ENCODE measurements at regions not wholly inside any gene's neighbourhood (a gene's known extent, or its start where the extent isn't known, plus 50 kb on each side); places are given as distances from the start of the nearest gene placed in this dataset.

DNA sequence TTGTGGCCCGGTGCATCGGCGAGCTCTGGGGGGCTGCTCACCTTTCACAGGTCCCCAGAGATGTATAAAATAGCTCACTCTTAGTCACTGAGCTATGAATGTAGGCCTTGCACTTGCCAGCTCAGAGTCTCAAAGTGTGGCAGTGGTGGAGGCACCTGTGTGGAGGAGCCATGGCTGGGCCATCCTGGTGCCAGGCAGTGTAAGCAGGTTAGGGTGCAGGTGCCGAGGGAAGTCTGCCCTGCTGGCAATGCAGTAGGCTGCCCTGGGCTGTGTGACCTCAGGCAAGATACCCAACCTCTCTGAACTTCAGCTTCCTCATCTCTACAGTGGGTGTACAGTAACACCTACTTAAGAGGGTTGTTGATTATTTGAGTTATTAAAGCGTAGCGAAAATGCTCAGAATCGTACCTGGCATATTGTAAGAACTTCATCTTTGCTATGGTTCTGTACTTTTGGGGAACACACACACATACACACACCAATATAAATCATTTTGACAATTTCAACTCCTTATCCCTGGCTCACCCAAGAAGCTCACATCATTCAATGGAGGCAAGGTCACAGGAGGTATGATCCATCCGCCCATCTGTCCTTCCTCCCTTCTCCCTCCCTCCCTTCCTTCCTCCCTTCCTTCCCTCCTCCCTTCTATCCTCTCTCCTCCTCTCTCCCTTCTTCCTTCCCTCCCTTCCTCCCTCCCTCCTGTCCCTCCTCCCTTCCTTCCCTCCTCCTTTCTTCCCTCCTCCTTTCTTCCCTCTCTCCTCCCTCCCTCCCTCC lies 66.8 kb upstream of the STX16 start:
- POLR2A ChIA-PET: no interaction called here
- no peak overlapping the region for H3K4me2 ChIP-seq (replicated peaks; ENCODE audit: low read depth, low read length, poor library complexity, severe bottlenecking)
- H3K9me3 ChIP-seq (ENCODE audit: control extremely low read depth in 1 of 3, control insufficient read depth in 2 of 3, insufficient read depth in 1 of 3, low read length in 2 of 3): peaks cover 0 to 43% (median 4%) of the 10 kb centered on the region in 3 donors
- Mint-ChIP-seq H3K27me3 (peaks cover 39% of the 10 kb centered on the region), H3K27ac (no peak overlapping the region), H3K4me1 (no peaks in the 10 kb centered on the region), H3K4me3 (no peak overlapping the region), H3K9me3 (ENCODE audit: insufficient read depth) (no peaks in the 10 kb centered on the region)
- H3K36me3 ChIP-seq (replicated peaks in 1 of 2; ENCODE audit: control extremely low read depth in 1 of 2, control insufficient read depth in 1 of 2, extremely low read depth in 1 of 2, insufficient read depth in 2 of 2, low read length in 1 of 2): no peaks in the 10 kb centered on the region
- H3K9ac ChIP-seq (ENCODE audit: low read length): no peak overlapping the region
- ATAC-seq (ENCODE audit: low read depth): no peak
- H3K27me3 ChIP-seq (replicated peaks in 1 of 4; ENCODE audit: control extremely low read depth in 1 of 4, control insufficient read depth in 3 of 4, insufficient read depth in 4 of 4, low read length in 3 of 4): peaks cover 0 to 16% (median 1%) of the 10 kb centered on the region in 4 experiments
- intact Hi-C loops (cut with micrococcal nuclease): no loop called here
- CTCF ChIA-PET: no interaction called here
- no peak overlapping the region for H3K4me3 ChIP-seq (ENCODE audit: control extremely low read depth in 1 of 5, extremely low read depth in 1 of 5, insufficient read depth in 1 of 5, low read depth in 2 of 5, low read length in 4 of 5)
- WGBS (ENCODE audit: insufficient coverage): 71% methylated on average over 4 of the region's 8 CpGs
- no peaks in the 10 kb centered on the region for H3K79me2 ChIP-seq (ENCODE audit: control insufficient read depth, insufficient read depth, low read length)
- TF ChIP-seq EZH2 (IDR thresholded peaks at IDR 0.05; ENCODE audit: borderline replicate concordance, insufficient read depth, low read depth, low read length, poor library complexity, severe bottlenecking): no peak
- TF ChIP-seq, protein P1, sequence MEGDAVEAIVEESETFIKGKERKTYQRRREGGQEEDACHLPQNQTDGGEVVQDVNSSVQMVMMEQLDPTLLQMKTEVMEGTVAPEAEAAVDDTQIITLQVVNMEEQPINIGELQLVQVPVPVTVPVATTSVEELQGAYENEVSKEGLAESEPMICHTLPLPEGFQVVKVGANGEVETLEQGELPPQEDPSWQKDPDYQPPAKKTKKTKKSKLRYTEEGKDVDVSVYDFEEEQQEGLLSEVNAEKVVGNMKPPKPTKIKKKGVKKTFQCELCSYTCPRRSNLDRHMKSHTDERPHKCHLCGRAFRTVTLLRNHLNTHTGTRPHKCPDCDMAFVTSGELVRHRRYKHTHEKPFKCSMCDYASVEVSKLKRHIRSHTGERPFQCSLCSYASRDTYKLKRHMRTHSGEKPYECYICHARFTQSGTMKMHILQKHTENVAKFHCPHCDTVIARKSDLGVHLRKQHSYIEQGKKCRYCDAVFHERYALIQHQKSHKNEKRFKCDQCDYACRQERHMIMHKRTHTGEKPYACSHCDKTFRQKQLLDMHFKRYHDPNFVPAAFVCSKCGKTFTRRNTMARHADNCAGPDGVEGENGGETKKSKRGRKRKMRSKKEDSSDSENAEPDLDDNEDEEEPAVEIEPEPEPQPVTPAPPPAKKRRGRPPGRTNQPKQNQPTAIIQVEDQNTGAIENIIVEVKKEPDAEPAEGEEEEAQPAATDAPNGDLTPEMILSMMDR (IDR thresholded peaks at IDR 0.05): no peak
- no peak overlapping the region for H2AFZ ChIP-seq (ENCODE audit: insufficient read depth, low read depth, low read length, poor library complexity, severe bottlenecking)
- H3K4me1 ChIP-seq (ENCODE audit: control insufficient read depth in 2 of 2, insufficient read depth in 2 of 2, low read length in 2 of 2): no peaks in the 10 kb centered on the region
- no peaks in the 10 kb centered on the region for H4K20me1 ChIP-seq (ENCODE audit: control insufficient read depth, insufficient read depth, low read length, poor library complexity, severe bottlenecking)
- no peak overlapping the region for H3K27ac ChIP-seq (ENCODE audit: low read length in 2 of 2)
- DNase-seq: no peak

DNA sequence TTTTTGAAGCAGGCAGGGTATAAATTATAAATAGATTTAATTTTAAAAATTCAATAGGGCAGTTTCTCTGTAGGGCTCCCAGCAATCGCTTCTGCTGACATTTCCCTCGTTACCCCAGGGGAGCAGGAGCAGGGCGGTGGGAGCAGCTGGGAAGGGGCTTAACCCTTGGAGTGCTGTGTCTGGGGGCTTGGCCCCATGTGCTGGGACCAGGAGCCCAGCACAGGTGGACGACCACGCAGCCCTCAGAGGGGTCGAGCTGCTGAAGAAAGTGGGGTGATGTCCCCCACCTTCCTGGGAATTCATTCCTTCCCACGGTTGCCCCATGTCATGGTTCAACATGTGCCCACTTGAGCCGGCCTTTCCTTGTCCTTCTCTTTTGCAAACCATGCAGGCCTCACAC lies 67.5 kb upstream of the STX16 start:
- peaks cover 0 to 47% (median 4%) of the 10 kb centered on the region in 3 donors for H3K9me3 ChIP-seq (ENCODE audit: control extremely low read depth in 1 of 3, control insufficient read depth in 2 of 3, insufficient read depth in 1 of 3, low read length in 2 of 3)
- H3K9ac ChIP-seq (ENCODE audit: low read length): no peak overlapping the region
- DNase-seq (no peak), ATAC-seq (ENCODE audit: low read depth) (no peak)
- Mint-ChIP-seq H3K27me3 (peaks cover 36% of the 10 kb centered on the region), H3K4me3 (no peak overlapping the region), H3K27ac (no peak overlapping the region), H3K9me3 (ENCODE audit: insufficient read depth) (no peaks in the 10 kb centered on the region), H3K4me1 (no peaks in the 10 kb centered on the region)
- no peak overlapping the region for H2AFZ ChIP-seq (ENCODE audit: insufficient read depth, low read depth, low read length, poor library complexity, severe bottlenecking)
- intact Hi-C loops (cut with micrococcal nuclease): no loop called here
- no peaks in the 10 kb centered on the region for H4K20me1 ChIP-seq (ENCODE audit: control insufficient read depth, insufficient read depth, low read length, poor library complexity, severe bottlenecking)
- H3K4me1 ChIP-seq (ENCODE audit: control insufficient read depth in 2 of 2, insufficient read depth in 2 of 2, low read length in 2 of 2): no peaks in the 10 kb centered on the region
- ChIA-PET POLR2A (no interaction called here), CTCF (no interaction called here)
- H3K36me3 ChIP-seq (replicated peaks in 1 of 2; ENCODE audit: control extremely low read depth in 1 of 2, control insufficient read depth in 1 of 2, extremely low read depth in 1 of 2, insufficient read depth in 2 of 2, low read length in 1 of 2): no peaks in the 10 kb centered on the region
- H3K4me2 ChIP-seq (replicated peaks; ENCODE audit: low read depth, low read length, poor library complexity, severe bottlenecking): no peak overlapping the region
- no peaks in the 10 kb centered on the region for H3K79me2 ChIP-seq (ENCODE audit: control insufficient read depth, insufficient read depth, low read length)
- H3K27ac ChIP-seq (ENCODE audit: low read length in 2 of 2): no peak overlapping the region
- whole genome bisulfite sequencing (ENCODE audit: insufficient coverage): 70% methylated on average over 8 of the region's 8 CpGs
- TF ChIP-seq EZH2 (IDR thresholded peaks at IDR 0.05; ENCODE audit: borderline replicate concordance, insufficient read depth, low read depth, low read length, poor library complexity, severe bottlenecking): no peak
- TF ChIP-seq, protein P1 (IDR thresholded peaks at IDR 0.05): no peak
- no peak overlapping the region for H3K4me3 ChIP-seq (ENCODE audit: control extremely low read depth in 1 of 5, extremely low read depth in 1 of 5, insufficient read depth in 1 of 5, low read depth in 2 of 5, low read length in 4 of 5)
- peaks cover 0 to 14% (median 1%) of the 10 kb centered on the region in 4 experiments for H3K27me3 ChIP-seq (replicated peaks in 1 of 4; ENCODE audit: control extremely low read depth in 1 of 4, control insufficient read depth in 3 of 4, insufficient read depth in 4 of 4, low read length in 3 of 4)
